ENCODE measurements at regions not wholly inside any gene's neighbourhood (a gene's known extent, or its start where the extent isn't known, plus 50 kb on each side); places are given as distances from the start of the nearest gene placed in this dataset.

DNA sequence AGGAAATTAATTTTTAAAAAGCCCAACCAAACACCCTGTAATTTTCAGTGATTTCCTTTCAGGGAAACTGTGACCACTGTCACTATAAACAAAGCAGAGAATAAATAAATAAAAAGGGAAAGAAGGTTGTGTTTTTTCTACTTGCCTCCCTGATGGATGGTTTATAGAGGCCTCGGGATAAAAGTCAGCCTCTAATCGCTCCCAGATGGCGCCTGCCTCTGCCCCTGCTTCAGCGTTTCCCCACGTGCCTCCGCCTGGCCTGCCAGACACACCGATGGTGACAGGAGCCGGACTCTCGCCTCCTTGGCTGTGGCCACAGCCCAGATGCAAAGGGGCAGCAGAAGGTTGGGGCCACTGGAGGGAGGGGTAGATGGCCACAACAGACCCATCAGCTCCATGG lies 327.7 kb downstream of the CDC5L start:
- DNase-seq (ENCODE audit: low spot score) = no peak

DNA sequence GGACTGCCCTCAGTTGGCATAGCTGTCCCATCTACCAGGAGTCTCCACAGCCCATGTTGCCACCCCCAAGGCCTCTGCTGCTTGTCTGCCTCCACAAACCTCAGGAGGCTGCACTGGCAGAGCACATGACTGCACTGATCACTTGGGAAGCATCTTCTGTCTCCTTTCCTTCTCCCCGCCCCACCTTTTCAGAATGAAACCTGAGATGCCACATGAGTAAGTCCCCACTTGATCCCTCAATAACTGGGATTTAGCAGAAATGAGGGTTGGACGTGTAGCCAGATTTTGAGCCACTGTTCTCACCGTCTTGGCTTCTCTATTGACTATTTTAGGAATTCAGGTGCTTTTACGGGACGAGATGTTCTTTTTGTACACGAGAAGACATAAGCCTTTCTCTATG lies 328.4 kb downstream of the CDC5L start:
- no peak for DNase-seq (ENCODE audit: low spot score)

- no peak for DNase-seq (ENCODE audit: low spot score)
Observed at GRCh38 chr6:44717431-44717830, 329.9 kb downstream of the CDC5L start.

DNA sequence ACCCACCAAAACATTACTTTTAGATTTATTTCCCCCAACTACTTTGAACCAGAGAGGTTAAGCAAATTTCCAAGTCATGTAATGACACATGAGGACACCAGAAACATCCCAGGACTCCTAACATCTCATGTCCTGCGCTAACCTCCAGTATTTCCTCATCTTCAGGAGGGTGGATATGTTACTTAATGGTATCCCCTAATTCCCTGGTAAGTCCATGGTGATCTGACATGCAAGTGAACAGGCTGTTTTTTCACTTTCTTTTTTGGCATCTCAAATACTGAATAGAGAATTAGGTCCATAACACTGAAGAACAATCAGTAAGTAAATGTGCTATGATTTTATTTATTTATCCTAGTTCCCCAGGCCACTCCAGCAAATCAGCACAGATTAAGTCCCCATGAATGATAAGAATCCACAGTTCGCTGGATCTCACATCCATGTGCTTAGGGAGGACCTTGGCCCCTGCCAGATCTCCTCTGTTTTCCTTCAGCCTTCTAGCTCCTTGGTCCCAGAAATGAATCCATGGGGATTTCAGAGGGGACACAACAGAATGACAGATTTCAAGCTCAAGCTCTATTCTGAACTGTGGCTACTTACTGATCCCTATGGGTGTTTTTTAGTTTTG lies 334.6 kb downstream of the CDC5L start:
- DNase-seq (ENCODE audit: low spot score) = no peak

- DNase-seq (ENCODE audit: low spot score) = no peak
Observed at GRCh38 chr6:44722736-44723135, 335.2 kb downstream of the CDC5L start.

GRCh38 chr6:44723439-44724197 lies 336.1 kb downstream of the CDC5L start:
- no peak for DNase-seq (ENCODE audit: low spot score)

DNA sequence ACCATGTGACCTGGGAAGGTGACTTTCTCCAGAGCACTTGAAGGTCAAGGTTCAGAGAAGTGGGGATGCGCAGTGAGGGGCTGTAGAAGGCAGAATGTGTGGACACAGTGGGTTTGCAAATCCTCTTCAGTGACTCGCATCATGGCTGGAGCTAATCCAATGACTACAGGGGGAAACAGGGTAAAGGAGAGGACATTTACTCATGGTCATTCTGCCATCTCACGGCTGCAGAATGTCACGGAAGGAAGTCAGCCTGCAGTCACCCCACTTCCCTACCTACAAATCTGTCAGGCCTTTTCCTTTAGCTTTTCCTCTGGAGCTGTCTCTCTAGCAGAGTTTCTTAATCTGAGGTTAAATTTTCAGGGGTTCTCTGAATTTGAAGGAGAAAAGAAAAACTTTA lies 337.6 kb downstream of the CDC5L start:
- DNase-seq (ENCODE audit: low spot score) = no peak

- DNase-seq (ENCODE audit: low spot score) = no peak
Observed at GRCh38 chr6:44727651-44728630, 340.4 kb downstream of the CDC5L start.

GRCh38 chr6:44730771-44731391 lies 343.4 kb downstream of the CDC5L start:
- no peak for DNase-seq (ENCODE audit: low spot score)

DNA sequence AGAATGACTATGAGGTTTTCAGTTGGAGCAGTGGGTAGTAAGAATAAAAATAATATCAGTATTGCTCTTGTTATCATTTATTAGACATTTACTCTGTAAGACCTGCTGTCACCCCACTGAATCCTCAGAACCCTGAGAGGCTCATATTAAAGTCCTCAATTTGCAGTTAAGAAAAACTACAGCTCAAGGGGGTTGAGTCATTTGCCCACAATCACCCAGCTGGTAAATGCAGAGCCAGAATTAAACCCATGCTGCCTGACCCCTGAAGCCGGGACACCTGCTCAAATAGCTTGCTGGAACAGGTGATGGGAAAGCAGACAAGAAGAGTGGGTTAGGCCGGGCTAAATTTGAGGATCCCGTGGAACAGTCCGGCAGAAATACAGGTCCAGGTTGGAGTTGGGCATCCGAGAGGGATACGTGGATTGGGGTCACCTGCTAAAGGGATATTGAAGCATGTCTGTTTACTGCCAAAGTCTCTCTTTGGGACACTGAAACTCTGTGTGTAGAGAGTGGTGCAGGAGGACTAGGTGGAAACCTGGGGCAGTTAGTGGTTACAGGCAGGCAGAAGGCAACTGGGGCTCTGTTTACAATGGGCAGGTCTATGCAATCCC lies 344.1 kb downstream of the CDC5L start:
- no peak for DNase-seq (ENCODE audit: low spot score)

GRCh38 chr6:44732243-44732642 lies 344.7 kb downstream of the CDC5L start:
- no peak for DNase-seq (ENCODE audit: low spot score)

DNA sequence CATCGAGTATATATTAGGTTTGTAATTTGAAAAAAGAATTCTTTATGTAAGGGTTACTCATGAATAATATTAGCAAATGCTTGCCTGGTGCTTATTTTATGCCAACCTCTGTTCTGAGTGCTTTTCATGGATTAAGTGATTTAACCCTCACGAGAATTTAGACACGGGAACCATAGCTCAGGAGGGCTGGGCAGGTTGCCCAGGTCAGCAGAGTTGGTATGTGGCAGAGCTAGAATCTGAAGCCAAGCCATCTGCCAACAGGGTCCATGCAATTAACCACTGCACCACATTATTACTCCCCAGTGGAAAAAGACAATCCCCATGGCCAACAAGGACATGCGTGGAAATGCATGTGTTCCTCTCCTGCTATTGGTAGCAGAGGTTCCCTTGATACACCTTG lies 345.6 kb downstream of the CDC5L start:
- DNase-seq (ENCODE audit: low spot score) = no peak

DNA sequence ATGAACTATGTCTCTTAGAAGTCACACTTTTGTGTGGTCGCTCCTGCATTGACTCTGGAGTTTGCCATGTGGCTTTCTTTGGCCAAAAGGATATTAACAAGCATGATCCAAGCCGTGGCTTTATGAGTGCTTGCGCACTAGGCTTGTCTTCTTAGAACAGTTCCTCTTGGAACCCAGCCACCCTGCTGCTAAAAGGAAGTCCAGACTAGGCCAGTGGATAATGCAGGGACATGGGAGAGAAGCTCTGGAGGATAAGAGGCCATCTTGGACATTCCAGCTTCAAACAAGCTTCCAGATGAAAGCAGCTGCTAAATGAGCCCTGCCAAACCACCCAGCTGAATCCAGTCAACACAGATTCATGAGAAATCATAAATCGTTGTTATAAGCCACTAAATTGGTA lies 346.4 kb downstream of the CDC5L start:
- no peak for DNase-seq (ENCODE audit: low spot score)

DNA sequence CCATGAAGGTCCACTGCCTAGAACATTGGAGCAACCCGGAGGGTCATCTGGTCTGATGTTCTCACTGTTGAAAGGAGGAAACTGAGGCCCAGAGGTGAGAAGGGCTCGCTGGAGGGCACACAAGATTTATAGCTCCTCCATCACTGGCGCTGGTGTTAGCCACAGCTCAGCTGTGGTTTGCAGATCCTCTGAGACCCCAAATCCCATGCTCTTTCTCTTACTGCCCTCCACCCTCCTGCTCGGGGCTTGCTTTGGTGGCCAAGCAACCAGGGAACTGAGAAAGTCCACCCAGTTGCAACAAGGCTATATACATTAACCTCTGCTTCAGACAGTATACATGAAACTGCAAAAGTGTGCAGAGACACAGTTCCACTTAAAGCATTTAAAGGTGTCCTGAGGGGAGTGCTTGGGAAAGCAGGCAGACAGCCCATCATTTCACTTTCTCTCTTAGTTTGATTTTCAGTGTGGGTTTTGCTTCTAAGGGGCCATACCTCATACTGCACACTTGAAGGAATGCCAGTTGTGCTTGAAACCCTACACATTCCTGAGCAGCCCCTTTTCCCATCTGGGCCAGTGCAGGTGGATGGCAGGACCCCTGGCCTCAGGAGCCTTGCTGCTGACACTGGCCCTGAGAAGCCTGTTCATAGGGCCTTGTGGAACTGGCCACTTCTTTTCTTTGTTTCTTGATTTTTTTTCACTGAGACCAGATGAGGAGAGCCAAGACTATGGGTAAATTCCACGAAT lies 347.6 kb downstream of the CDC5L start:
- DNase-seq (ENCODE audit: low spot score) = no peak

- DNase-seq (ENCODE audit: low spot score) = no peak
Observed at GRCh38 chr6:44735630-44735963, 348.1 kb downstream of the CDC5L start.

DNA sequence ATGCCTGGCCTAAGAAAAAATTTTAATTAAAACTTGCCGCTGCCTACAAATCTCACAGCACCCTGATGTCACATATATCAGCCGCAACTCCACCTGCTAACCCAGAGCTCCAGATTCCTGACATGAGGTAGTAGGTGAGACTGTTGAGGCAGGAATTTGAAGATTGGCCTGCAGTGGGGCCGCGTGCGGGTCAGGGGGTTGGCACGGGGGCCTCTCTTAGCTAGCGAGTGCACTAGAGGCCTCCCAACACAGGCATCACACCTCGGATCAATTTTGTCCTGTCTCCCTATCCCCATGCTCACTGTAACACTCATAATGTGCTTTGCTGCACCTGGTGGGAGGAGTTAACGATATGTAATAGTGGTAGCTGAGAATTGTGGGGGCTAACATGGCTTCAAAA lies 349.8 kb downstream of the CDC5L start:
- no peak for DNase-seq (ENCODE audit: low spot score)

DNA sequence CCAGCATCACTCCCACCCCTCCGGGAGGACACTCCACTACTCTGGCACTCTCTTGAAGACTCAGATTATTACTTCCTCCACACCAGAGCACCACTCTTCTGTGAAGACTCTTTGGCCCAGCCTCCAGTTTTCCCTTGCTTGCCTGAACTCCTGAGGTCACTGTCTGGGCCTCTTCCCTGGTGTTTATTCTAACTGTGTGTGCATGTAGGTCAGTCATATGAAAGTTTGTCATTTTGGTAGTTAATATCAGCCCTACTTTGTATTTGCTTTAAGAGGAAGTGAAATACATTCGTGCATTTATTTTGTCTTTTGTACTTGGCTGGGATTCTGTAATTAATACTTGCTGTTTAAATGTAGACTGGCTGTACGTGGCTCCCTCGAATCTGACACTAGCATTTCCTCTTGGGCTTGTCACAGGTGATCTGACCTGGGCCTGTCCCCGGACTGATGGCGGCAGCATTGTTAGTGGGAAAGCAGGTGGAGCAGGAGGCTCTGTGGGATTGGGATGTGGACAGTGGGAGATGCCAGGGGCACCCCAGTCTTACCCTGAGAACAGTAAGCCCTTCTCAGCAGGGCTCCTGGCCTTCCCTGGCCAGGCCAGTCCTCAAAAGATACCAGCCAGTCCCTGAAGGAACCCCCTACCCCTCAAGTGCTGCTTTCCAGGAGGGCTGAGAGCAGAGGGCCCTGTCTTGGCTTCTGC lies 350.5 kb downstream of the CDC5L start:
- DNase-seq (ENCODE audit: low spot score) = no peak

- DNase-seq (ENCODE audit: low spot score) = no peak
Observed at GRCh38 chr6:44738601-44739146, 351.2 kb downstream of the CDC5L start.

DNA sequence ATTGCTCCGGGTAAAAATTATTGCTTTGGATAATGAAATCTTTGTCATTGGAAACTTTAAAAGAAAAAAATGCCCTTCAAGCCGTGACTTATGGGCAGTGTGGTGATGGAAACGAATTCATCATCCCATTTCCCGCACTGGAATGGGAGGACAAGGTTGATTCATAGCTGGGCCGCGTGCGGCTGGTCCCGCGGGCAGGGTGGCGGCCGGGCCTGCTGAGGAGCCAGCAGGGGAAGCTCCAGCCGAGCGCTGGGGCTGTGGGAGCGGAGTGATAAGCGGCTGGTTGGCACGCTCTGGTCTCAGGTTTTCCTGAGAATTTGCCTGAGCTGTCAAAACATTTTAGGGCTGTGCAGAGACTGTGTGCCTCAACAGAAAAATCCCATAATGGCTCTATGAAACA lies 351.7 kb downstream of the CDC5L start:
- no peak for DNase-seq (ENCODE audit: low spot score)

DNA sequence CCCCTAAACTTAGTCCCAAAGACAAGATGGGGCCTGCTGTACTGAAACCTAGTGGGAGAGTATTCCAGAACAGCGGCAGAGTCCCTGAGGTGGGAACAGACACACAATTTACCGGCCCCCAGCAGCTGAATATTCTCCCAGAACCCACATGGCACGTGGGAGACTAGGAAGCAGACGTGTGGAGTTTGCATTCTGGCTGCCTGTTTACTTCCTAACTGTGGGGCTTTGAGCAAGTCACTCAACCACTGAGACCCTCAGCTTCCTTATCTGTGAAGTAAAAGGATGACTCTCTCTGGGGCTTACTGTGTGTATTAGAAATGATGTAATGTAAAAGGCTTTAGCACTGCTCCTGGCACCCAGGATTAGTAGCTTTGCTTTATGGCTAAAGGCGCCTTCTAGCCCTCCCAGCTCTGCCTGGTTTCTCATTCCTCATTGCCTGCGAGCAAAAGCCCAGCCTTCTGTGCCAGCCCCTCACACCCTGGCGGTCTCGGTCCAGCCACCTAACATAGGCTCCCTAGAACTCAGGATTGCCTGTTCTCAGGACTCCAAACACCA lies 353.1 kb downstream of the CDC5L start:
- DNase-seq (ENCODE audit: low spot score) = no peak

Measured in CD4-positive, alpha-beta T cell treated with Interleukin-6 at 100 ng/mL for 8 hours (primary cell).